Omental fat pad (tissue), 3 donors: ENCODE measurements at regions not wholly inside any gene's neighbourhood (a gene's known extent, or its start where the extent isn't known, plus 50 kb on each side); places are given as distances from the start of the nearest gene placed in this dataset.

ENCODE experiments used
- ATAC-seq: fragments of 150-250 bp; one replicate; pipeline ENCODE4 v1.9.1; 2016; ENCODE audit warnings: mild to moderate bottlenecking, moderate library complexity; ENCODE audit not compliant: low FRiP score
- DNase-seq: peaks from one replicate; pipeline ENCODE4 v3.0.0-alpha.2; 2019; ENCODE audit warnings: low spot score
- TF ChIP-seq, protein P1 (sequence below), 3 donors: fragments of 450-650 bp; IDR thresholded peaks; one replicate each; pipeline ENCODE4 v1.5.1; 2016 to 2017; ENCODE audit warnings: antibody characterized with exemption in 3 of 3, mild to moderate bottlenecking in 3 of 3, moderate library complexity in 2 of 3

- TF ChIP-seq, protein P1, sequence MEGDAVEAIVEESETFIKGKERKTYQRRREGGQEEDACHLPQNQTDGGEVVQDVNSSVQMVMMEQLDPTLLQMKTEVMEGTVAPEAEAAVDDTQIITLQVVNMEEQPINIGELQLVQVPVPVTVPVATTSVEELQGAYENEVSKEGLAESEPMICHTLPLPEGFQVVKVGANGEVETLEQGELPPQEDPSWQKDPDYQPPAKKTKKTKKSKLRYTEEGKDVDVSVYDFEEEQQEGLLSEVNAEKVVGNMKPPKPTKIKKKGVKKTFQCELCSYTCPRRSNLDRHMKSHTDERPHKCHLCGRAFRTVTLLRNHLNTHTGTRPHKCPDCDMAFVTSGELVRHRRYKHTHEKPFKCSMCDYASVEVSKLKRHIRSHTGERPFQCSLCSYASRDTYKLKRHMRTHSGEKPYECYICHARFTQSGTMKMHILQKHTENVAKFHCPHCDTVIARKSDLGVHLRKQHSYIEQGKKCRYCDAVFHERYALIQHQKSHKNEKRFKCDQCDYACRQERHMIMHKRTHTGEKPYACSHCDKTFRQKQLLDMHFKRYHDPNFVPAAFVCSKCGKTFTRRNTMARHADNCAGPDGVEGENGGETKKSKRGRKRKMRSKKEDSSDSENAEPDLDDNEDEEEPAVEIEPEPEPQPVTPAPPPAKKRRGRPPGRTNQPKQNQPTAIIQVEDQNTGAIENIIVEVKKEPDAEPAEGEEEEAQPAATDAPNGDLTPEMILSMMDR (IDR thresholded peaks at IDR 0.05), result peak in 1 of 3 donors; percentile 12
- ATAC-seq (peak; percentile 57), DNase-seq (no peak)
These were observed 133.3 kb upstream of the CIBAR2 start for GRCh38 chr16:85245307-85246172.

DNA sequence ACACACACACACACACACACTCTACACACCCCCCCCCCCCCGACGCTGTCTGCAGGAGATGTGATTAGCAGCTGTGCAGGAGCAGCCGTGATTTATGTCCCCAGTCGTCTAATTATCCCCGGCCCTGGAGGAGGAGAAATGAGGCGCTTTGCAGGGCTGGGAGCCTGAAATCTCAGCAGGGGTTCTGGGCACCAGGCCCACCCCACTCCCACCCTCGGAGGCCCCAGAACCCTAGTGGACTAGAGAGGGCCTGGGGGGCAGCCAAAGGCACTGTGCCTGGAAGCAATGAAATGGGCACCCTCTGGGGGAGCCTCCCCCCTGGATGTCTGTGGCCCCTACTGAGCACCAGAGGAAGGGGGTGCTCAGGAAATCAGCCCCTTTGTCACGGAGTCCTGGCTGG is 134.2 kb upstream of the CIBAR2 start:
- TF ChIP-seq, protein P1 (IDR thresholded peaks at IDR 0.05), result no peak
- DNase-seq, result no peak
- ATAC-seq, result no peak

GRCh38 chr16:85246973-85247372 is 134.7 kb upstream of the CIBAR2 start:
- TF ChIP-seq, protein P1 (IDR thresholded peaks at IDR 0.05), result no peak
- no peak for DNase-seq
- ATAC-seq, result no peak

DNA sequence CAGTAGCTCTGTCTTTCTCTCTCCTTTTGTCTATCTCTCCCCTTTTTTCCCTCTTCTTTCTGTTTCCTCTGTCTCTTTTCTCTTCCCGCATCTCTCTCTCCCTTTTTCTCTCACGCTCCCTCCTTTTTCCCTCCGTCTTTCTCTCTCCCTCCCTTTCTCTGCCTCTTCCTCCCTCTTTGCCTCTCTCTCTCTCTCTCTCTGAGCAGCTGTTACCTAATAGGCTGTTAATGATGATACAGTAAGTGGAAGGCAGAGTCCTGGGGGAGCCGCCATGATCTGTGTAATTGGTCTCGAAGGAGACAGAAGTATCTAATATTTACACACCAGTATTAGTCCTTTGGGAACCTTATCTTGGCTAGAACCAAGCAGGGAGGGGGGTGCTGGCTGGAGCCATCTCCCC is 136.1 kb upstream of the CIBAR2 start:
- ATAC-seq (no peak), DNase-seq (no peak)
- TF ChIP-seq, protein P1 (IDR thresholded peaks at IDR 0.05), result no peak

DNA sequence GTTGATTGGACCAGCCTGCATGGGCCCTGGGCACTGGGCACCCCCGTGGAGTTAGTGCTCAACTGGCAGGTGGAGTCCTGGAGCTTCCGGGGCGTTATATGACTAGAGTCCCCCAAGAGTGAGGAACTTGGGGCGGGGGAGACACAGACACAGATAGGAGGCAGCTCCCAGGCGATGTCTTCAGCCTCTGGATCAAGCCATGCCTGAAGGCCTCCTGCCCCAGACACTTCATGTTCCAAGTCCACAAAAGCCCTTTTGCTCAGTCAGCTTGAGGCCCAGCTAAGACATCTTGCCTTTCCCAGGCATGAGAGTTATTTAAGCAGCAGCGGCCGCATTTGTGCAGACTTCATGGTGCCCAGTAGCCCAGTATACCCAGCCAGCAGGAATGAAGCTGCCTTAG is 136.6 kb upstream of the CIBAR2 start:
- DNase-seq (no peak), ATAC-seq (no peak)
- TF ChIP-seq, protein P1 (IDR thresholded peaks at IDR 0.05), result no peak

- ATAC-seq, result no peak
These were observed 137.3 kb upstream of the CIBAR2 start for GRCh38 chr16:85249418-85250146.

More at GRCh38 chr16:85249418-85250146, 137.3 kb upstream of the CIBAR2 start:
- DNase-seq, result no peak
- TF ChIP-seq, protein P1 (IDR thresholded peaks at IDR 0.05), result no peak
